Uterus (tissue), 3 donors: ENCODE measurements at regions not wholly inside any gene's neighbourhood (a gene's known extent, or its start where the extent isn't known, plus 50 kb on each side); places are given as distances from the start of the nearest gene placed in this dataset.

Source experiments
- DNase-seq, 2 donors: peaks; one replicate each; pipeline ENCODE4 v3.0.0-alpha.2; 2019 to 2020
- H3K27ac ChIP-seq, 2 donors: fragments of 200-600 bp; sonication (generic); 1 replicate in 1 of 2; 2 replicates in 1 of 2; pipeline ENCODE4 v1.5.1; 2016 to 2018
- H3K27me3 ChIP-seq, 2 donors: fragments of 200-600 bp; sonication (generic); one replicate each; pipeline ENCODE4 v1.5.1; 2018 to 2019; ENCODE audit warnings: control low read depth in 1 of 2
- H3K36me3 ChIP-seq, 2 donors: fragments of 200-600 bp; sonication (generic); one replicate each; pipeline ENCODE4 v1.5.1; 2019; ENCODE audit warnings: control low read depth in 1 of 2
- H3K4me1 ChIP-seq, 2 donors: fragments of 200-600 bp; sonication (generic); one replicate each; pipeline ENCODE4 v1.5.1; 2018 to 2019; ENCODE audit warnings: control low read depth in 1 of 2
- H3K4me3 ChIP-seq, 2 donors: fragments of 200-600 bp; sonication (generic); 1 replicate in 1 of 2; 2 replicates in 1 of 2; pipeline ENCODE4 v1.5.1; 2018 to 2019; ENCODE audit warnings: mild to moderate bottlenecking in 1 of 2
- H3K9me3 ChIP-seq, 2 donors: fragments of 200-600 bp; sonication (generic); one replicate each; pipeline ENCODE4 v1.5.1; 2019; ENCODE audit warnings: control low read depth in 1 of 2
- POLR2A ChIP-seq, 2 donors: fragments of 450-650 bp; IDR thresholded peaks; one replicate each; pipeline ENCODE4 v1.6.1; 2016; ENCODE audit warnings: antibody characterized with exemption in 2 of 2, mild to moderate bottlenecking in 1 of 2, moderate library complexity in 1 of 2
- intact Hi-C: fragments of 100-400 bp; cut with DNase I; formaldehyde crosslinking; loops from one replicate; pipeline ENCODE4 v1.15.1; 2023; ENCODE audit warnings: low total_unique reads
- TF ChIP-seq, protein P1 (sequence below), 4 experiments: fragments of 200-600 bp in 2 of 4; fragments of 450-650 bp in 2 of 4; sonication (generic) in 2 of 4; IDR thresholded peaks; one replicate each; pipeline ENCODE4 v1.5.1; 2016 to 2019; ENCODE audit warnings: antibody characterized with exemption in 4 of 4, mild to moderate bottlenecking in 2 of 4, moderate library complexity in 1 of 4
- donor health status: DM: yes; HTN: yes; CAD: no.

DNA sequence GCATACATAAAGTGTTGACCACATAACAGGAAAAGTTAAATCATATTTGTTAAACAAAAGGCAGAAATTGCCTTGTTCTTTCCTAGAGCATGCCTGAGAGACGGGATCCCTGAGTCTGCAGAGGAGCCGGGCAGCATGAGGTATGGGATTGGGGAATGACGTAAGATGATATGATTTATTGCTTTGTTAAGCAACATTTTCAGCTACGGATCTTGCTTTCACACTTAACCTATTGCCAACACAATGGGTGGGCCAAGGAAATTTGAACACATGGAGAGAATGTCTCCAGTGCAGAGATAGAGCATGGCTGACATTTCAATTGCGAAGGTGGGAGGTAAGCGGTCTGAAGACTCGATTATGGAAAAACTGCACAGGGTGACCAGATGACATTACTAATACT, 76.7 kb downstream of the EMX2 start:
- Histone ChIP-seq H3K9me3 (no peaks in the 10 kb centered on the region), H3K4me1 (no peaks in the 10 kb centered on the region), H3K36me3 (no peaks in the 10 kb centered on the region), H3K27ac (no peak overlapping the region), H3K27me3 (no peaks in the 10 kb centered on the region), H3K4me3 (no peak overlapping the region)
- intact Hi-C loops: no loop called here
- no peak for TF ChIP-seq POLR2A (IDR thresholded peaks at IDR 0.05)
- TF ChIP-seq, protein P1, sequence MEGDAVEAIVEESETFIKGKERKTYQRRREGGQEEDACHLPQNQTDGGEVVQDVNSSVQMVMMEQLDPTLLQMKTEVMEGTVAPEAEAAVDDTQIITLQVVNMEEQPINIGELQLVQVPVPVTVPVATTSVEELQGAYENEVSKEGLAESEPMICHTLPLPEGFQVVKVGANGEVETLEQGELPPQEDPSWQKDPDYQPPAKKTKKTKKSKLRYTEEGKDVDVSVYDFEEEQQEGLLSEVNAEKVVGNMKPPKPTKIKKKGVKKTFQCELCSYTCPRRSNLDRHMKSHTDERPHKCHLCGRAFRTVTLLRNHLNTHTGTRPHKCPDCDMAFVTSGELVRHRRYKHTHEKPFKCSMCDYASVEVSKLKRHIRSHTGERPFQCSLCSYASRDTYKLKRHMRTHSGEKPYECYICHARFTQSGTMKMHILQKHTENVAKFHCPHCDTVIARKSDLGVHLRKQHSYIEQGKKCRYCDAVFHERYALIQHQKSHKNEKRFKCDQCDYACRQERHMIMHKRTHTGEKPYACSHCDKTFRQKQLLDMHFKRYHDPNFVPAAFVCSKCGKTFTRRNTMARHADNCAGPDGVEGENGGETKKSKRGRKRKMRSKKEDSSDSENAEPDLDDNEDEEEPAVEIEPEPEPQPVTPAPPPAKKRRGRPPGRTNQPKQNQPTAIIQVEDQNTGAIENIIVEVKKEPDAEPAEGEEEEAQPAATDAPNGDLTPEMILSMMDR (IDR thresholded peaks at IDR 0.05): no peak
- DNase-seq: no peak

DNA sequence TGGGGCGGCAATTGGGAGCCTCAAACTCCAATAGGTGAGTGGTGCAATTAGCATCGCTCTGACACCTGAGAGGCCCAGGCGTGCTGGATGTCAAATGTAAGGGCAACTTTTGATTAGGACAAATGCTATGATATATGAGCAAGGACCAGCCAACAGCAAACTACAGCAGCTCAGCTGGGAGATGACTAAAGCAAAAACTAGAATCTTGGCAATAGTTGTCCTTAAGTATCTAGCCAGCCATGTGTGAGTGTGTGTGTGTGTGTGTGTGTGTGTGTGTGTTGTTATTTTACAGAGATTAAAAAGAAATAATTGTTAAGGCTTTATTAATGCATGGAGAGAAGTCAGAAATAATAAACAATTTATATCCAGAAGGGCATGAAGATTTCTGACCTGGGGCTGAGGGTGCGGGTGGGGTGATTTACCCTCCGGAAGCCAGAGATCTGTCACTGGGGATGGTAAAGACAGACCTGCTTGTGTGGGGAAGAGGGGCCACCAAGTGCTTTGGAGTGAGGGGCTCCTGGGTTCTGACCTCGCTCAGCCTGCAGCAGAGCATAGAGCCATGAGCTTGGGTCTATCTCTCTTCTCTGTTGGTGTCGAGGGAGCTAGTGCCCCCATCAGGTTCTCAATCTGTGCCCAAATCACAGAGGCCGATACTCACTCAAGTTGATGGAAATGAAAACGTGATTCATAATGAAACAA, 77.3 kb downstream of the EMX2 start:
- intact Hi-C loops: no loop called here
- Histone ChIP-seq H3K4me3 (no peak overlapping the region), H3K27me3 (no peaks in the 10 kb centered on the region), H3K36me3 (no peaks in the 10 kb centered on the region), H3K4me1 (no peaks in the 10 kb centered on the region), H3K27ac (no peak overlapping the region), H3K9me3 (no peaks in the 10 kb centered on the region)
- DNase-seq: no peak
- TF ChIP-seq POLR2A (IDR thresholded peaks at IDR 0.05): no peak
- TF ChIP-seq, protein P1 (IDR thresholded peaks at IDR 0.05): no peak

- Histone ChIP-seq H3K9me3 (no peaks in the 10 kb centered on the region), H3K36me3 (no peaks in the 10 kb centered on the region), H3K4me3 (no peak overlapping the region), H3K27me3 (no peaks in the 10 kb centered on the region), H3K4me1 (no peaks in the 10 kb centered on the region), H3K27ac (no peak overlapping the region)
- TF ChIP-seq POLR2A (IDR thresholded peaks at IDR 0.05): no peak
- TF ChIP-seq, protein P1 (IDR thresholded peaks at IDR 0.05): no peak
- intact Hi-C loops: no loop called here
- no peak for DNase-seq
Observed at GRCh38 chr10:117621196-117621595, 78.7 kb downstream of the EMX2 start.

DNA sequence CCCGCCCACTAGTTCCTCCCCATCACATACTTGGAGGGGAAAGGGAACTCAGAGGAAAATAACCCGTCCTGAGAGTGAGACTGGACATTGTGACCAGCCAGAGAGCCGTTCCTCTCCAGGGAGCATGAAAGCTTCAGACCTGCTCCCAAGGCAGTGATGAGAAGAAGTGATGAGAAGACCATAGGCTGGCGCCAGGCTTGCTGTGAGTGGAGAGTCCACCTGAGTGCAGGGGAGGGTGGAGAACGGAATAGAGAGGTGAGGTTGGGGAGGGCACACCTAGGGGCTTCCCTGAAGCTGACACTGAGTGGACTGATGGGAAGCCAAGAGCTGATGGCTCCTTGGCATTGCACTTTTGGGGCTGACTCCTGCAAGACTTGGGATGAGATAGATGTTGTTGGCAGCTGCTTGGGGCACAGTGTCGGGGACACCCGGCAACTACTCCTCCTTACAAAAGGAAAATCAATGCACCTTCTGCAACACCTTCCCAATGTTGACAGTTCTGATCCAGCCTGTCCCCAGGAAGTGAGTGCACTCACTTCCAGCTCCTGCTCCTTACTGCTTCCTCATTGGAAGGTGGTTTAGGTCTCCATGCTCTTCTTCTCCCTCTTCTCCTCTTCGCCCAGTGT, 79.4 kb downstream of the EMX2 start:
- Histone ChIP-seq H3K27ac (no peak overlapping the region), H3K4me1 (no peaks in the 10 kb centered on the region), H3K4me3 (no peak overlapping the region), H3K27me3 (no peaks in the 10 kb centered on the region), H3K36me3 (no peaks in the 10 kb centered on the region), H3K9me3 (no peaks in the 10 kb centered on the region)
- no peak for TF ChIP-seq POLR2A (IDR thresholded peaks at IDR 0.05)
- TF ChIP-seq, protein P1 (IDR thresholded peaks at IDR 0.05): no peak
- intact Hi-C loops: no loop called here
- DNase-seq: no peak

GRCh38 chr10:117622471-117623184, 80.1 kb downstream of the EMX2 start:
- Histone ChIP-seq H3K27ac (no peak overlapping the region), H3K36me3 (no peaks in the 10 kb centered on the region), H3K27me3 (no peaks in the 10 kb centered on the region), H3K4me3 (no peak overlapping the region), H3K9me3 (no peaks in the 10 kb centered on the region), H3K4me1 (no peaks in the 10 kb centered on the region)
- intact Hi-C loops: no loop called here
- no peak for DNase-seq
- TF ChIP-seq POLR2A (IDR thresholded peaks at IDR 0.05): no peak
